ENCODE measurements at regions not wholly inside any gene's neighbourhood (a gene's known extent, or its start where the extent isn't known, plus 50 kb on each side); places are given as distances from the start of the nearest gene placed in this dataset.

DNA sequence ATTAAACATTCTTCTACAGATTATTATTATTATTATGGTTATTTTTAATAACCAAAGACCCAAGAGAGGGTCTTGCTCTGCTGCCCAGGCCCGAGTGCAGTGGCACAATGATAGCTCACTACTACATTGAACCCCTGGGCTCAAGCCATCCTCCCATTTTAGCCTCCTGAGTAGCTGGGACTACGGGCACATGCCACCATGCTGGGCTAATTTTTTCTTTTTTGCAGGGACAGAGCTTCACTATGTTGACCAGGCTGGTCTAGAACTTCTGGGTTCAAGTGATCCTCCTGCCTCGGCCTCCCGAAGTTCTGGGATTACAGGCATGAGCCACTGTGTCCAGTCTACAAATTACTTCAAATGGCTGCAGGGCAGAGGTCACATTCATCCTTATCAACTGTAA is 179.8 kb downstream of the KCNRG start:
- H3K79me1 ChIP-seq (ENCODE audit: low read depth in 1 of 2, low read length in 2 of 2) = no peaks in the 10 kb centered on the region
- H2BK20ac ChIP-seq (ENCODE audit: low read depth, low read length) = no peak overlapping the region
- H4K5ac ChIP-seq (ENCODE audit: low read depth, low read length) = no peak overlapping the region
- no peak overlapping the region for H3K4ac ChIP-seq (ENCODE audit: low read depth, low read length)
- H3K56ac ChIP-seq (ENCODE audit: extremely low read depth, insufficient read depth, low read length) = no peak overlapping the region
- no peak overlapping the region for H3K4me2 ChIP-seq (ENCODE audit: low read depth, low read length)
- H4K20me1 ChIP-seq (ENCODE audit: insufficient read depth, low read length) = no peaks in the 10 kb centered on the region
- no peaks in the 10 kb centered on the region for H3K9me1 ChIP-seq (ENCODE audit: insufficient read depth, low read length)
- intact Hi-C loops (cut with micrococcal nuclease) (no loop called here), dilution Hi-C loops (cut with HindIII; ENCODE audit: low sequenced_read_pairs, unreplicated experiment) (no loop called here), in situ Hi-C loops (cut with MboI; ENCODE audit: low sequenced_read_pairs) (no loop called here)
- no TSS peak for BruUV-seq (replicated peaks)
- WGBS, 2 experiments (ENCODE audit: extremely low coverage in 2 of 2, insufficient read length in 1 of 2) = 40% methylated on average over 1 of the region's 4 CpGs; no CpG with 5 or more reads in 1 of the 2 experiments
- POLR2A ChIA-PET (ENCODE audit: unreplicated experiment) = no interaction called here
- CTCF ChIA-PET = no interaction called here
- no peak for DNase-seq
- no peak overlapping the region for H2BK120ac ChIP-seq (ENCODE audit: low read depth, low read length)
- H4K8ac ChIP-seq (ENCODE audit: low read depth in 2 of 2, low read length in 2 of 2) = no peak overlapping the region
- no peak overlapping the region for H3K4me3 ChIP-seq (ENCODE audit: insufficient read depth, low read depth, low read length)
- ATAC-seq (ENCODE audit: low read depth) = no peak
- no peaks in the 10 kb centered on the region; the same call in 1 of the 2 replicates for H3K4me1 ChIP-seq (ENCODE audit: control insufficient read depth, insufficient read depth, low read length)
- H3K27me3 ChIP-seq (ENCODE audit: control insufficient read depth, insufficient read depth, low read length) = peaks cover 8% of the 10 kb centered on the region
- H3K27ac ChIP-seq (ENCODE audit: insufficient read depth, low read length) = no peak overlapping the region
- H2BK15ac ChIP-seq (ENCODE audit: low read depth, low read length) = no peak overlapping the region
- no peak overlapping the region for H2BK5ac ChIP-seq (ENCODE audit: low read depth, low read length, poor library complexity, severe bottlenecking)
- no peak overlapping the region for H3K14ac ChIP-seq (replicated peaks; ENCODE audit: low read depth, low read length)
- no peak overlapping the region for H3K23ac ChIP-seq (ENCODE audit: low read depth, low read length)
- no peaks in the 10 kb centered on the region for H3K36me3 ChIP-seq (ENCODE audit: control insufficient read depth, insufficient read depth, low read length)
- no peak overlapping the region for H2AK9ac ChIP-seq (replicated peaks; ENCODE audit: low read depth, low read length, poor library complexity)
- no peak overlapping the region for H2AFZ ChIP-seq (replicated peaks; ENCODE audit: low read length, poor library complexity)
- no peaks in the 10 kb centered on the region for H3K9me3 ChIP-seq (ENCODE audit: control insufficient read depth, insufficient read depth, low read length)
- no peak overlapping the region for H4K91ac ChIP-seq (ENCODE audit: insufficient read depth, low read depth, low read length)
- no peak overlapping the region for H3K18ac ChIP-seq (ENCODE audit: low read depth, low read length)
- no peak for TF ChIP-seq BHLHE40 (IDR thresholded peaks at IDR 0.05; ENCODE audit: low read depth, low read length)
- TF ChIP-seq CHD1 (IDR thresholded peaks at IDR 0.05; ENCODE audit: low read depth, low read length) = no peak
- no peak for TF ChIP-seq MAFK (IDR thresholded peaks at IDR 0.05; ENCODE audit: low read depth, low read length)
- no peak for TF ChIP-seq RCOR1 (IDR thresholded peaks at IDR 0.05; ENCODE audit: insufficient replicate concordance, low read length)
- TF ChIP-seq, protein P1, sequence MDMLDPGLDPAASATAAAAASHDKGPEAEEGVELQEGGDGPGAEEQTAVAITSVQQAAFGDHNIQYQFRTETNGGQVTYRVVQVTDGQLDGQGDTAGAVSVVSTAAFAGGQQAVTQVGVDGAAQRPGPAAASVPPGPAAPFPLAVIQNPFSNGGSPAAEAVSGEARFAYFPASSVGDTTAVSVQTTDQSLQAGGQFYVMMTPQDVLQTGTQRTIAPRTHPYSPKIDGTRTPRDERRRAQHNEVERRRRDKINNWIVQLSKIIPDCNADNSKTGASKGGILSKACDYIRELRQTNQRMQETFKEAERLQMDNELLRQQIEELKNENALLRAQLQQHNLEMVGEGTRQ (IDR thresholded peaks at IDR 0.05; ENCODE audit: low read depth, low read length) = no peak
- TF ChIP-seq POLR2A (IDR thresholded peaks at IDR 0.05; ENCODE audit: low read depth, low read length) = no peak
- TF ChIP-seq, protein P2, sequence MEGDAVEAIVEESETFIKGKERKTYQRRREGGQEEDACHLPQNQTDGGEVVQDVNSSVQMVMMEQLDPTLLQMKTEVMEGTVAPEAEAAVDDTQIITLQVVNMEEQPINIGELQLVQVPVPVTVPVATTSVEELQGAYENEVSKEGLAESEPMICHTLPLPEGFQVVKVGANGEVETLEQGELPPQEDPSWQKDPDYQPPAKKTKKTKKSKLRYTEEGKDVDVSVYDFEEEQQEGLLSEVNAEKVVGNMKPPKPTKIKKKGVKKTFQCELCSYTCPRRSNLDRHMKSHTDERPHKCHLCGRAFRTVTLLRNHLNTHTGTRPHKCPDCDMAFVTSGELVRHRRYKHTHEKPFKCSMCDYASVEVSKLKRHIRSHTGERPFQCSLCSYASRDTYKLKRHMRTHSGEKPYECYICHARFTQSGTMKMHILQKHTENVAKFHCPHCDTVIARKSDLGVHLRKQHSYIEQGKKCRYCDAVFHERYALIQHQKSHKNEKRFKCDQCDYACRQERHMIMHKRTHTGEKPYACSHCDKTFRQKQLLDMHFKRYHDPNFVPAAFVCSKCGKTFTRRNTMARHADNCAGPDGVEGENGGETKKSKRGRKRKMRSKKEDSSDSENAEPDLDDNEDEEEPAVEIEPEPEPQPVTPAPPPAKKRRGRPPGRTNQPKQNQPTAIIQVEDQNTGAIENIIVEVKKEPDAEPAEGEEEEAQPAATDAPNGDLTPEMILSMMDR (conservative IDR thresholded peaks at IDR 0.05; ENCODE audit: low read depth, low read length) = no peak
- TF ChIP-seq SMC3 (IDR thresholded peaks at IDR 0.05; ENCODE audit: low read depth, low read length) = no peak
- TF ChIP-seq CEBPB (IDR thresholded peaks at IDR 0.05; ENCODE audit: low read depth, low read length) = no peak
- TF ChIP-seq RAD21 (IDR thresholded peaks at IDR 0.05; ENCODE audit: low read length) = no peak
- no peak for TF ChIP-seq MXI1 (IDR thresholded peaks at IDR 0.05; ENCODE audit: borderline replicate concordance, low read depth, low read length)
- TF ChIP-seq, protein P3, sequence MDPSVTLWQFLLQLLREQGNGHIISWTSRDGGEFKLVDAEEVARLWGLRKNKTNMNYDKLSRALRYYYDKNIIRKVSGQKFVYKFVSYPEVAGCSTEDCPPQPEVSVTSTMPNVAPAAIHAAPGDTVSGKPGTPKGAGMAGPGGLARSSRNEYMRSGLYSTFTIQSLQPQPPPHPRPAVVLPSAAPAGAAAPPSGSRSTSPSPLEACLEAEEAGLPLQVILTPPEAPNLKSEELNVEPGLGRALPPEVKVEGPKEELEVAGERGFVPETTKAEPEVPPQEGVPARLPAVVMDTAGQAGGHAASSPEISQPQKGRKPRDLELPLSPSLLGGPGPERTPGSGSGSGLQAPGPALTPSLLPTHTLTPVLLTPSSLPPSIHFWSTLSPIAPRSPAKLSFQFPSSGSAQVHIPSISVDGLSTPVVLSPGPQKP (IDR thresholded peaks at IDR 0.05; ENCODE audit: borderline replicate concordance, low read depth, low read length) = no peak
- TF ChIP-seq FOS (IDR thresholded peaks at IDR 0.05; ENCODE audit: low read depth, low read length) = no peak
- TF ChIP-seq NFE2L2 (IDR thresholded peaks at IDR 0.05; ENCODE audit: low read depth, low read length) = no peak
- no peak for TF ChIP-seq MAZ (IDR thresholded peaks at IDR 0.05; ENCODE audit: borderline replicate concordance, low read depth, low read length)
- TF ChIP-seq RFX5 (IDR thresholded peaks at IDR 0.05; ENCODE audit: low read depth, low read length) = no peak
- H3K9ac ChIP-seq (ENCODE audit: low read depth, low read length) = no peak overlapping the region
- no peak overlapping the region for H2AK5ac ChIP-seq (ENCODE audit: low read depth, low read length)
